Endothelial cell of umbilical vein (primary cell): ENCODE measurements at regions not wholly inside any gene's neighbourhood (a gene's known extent, or its start where the extent isn't known, plus 50 kb on each side); places are given as distances from the start of the nearest gene placed in this dataset.

Source experiments
- BruUV-seq: library from RNA; stranded (reverse); fragments of 400-500 nt; replicated peaks from 2 replicates; lab custom pipeline; 2021; lab: Mats Ljungman, UMichigan
- CTCF ChIA-PET: fragments of 300-600, 350-600 bp; sonication (Branson Sonifier 250); formaldehyde crosslinking; loops from one replicate; lab custom pipeline; 2021; ENCODE audit warnings: antibody characterized with exemption, inconsistent platforms; lab: Charles Lee
- POLR2A ChIA-PET: fragments of 300-600, 350-600 bp; sonication (Branson Sonifier 250); formaldehyde crosslinking; loops from one replicate; lab custom pipeline; 2021; ENCODE audit warnings: antibody characterized with exemption, inconsistent platforms; lab: Charles Lee
- DNase-seq: peaks from one replicate; pipeline ENCODE4 v3.0.0-alpha.2; 2011; ENCODE audit warnings: low read depth, low spot score
- FAIRE-seq: peaks from 2 replicates; lab custom pipeline; 2011; peaks lifted over from hg19 to GRCh38; lab: Jason Lieb, UNC
- H2AFZ ChIP-seq: 2 replicates; pipeline ENCODE4 v1.6.0; 2012; ENCODE audit warnings: low read depth, low read length, control low read depth, inconsistent platforms
- H3K27ac ChIP-seq: 2 replicates; pipeline ENCODE4 v1.5.1; 2011; ENCODE audit warnings: low read depth, mild to moderate bottlenecking, control low read depth, low read length, moderate library complexity; ENCODE audit not compliant: insufficient read depth
- H3K27me3 ChIP-seq, 2 experiments: 2 replicates each; pipeline versions ENCODE4 v1.6.0 to v1.6.1; 2011; ENCODE audit warnings: low read length in 2 of 2, mixed read lengths in 1 of 2; ENCODE audit not compliant: control insufficient read depth in 2 of 2, insufficient read depth in 2 of 2
- H3K36me3 ChIP-seq, 2 experiments: 2 replicates in 1 of 2; 3 replicates in 1 of 2; pipeline ENCODE4 v1.5.1; 2011; ENCODE audit warnings: low read length in 2 of 2, mild to moderate bottlenecking in 1 of 2, moderate library complexity in 1 of 2; ENCODE audit not compliant: control insufficient read depth in 2 of 2, insufficient read depth in 2 of 2; ENCODE audit errors: extremely low read depth in 1 of 2
- H3K4me1 ChIP-seq: 3 replicates; pipeline ENCODE4 v1.5.1; 2011; ENCODE audit warnings: mild to moderate bottlenecking, low read length; ENCODE audit not compliant: control insufficient read depth, insufficient read depth; ENCODE audit errors: extremely low read depth
- H3K4me2 ChIP-seq: 2 replicates; pipeline ENCODE4 v1.6.1; 2011; ENCODE audit warnings: low read length, control low read depth, mixed read lengths; ENCODE audit not compliant: insufficient read depth
- H3K4me3 ChIP-seq, 3 experiments: fragments of 200-600 bp in 1 of 3; sonication (generic), shearing (Covaris generic) in 1 of 3; replicated peaks in 1 of 3; 2 replicates each; pipeline ENCODE4 v1.5.1; 2011 to 2016; ENCODE audit warnings: control low read depth in 3 of 3, low read length in 3 of 3, mild to moderate bottlenecking in 2 of 3, inconsistent platforms in 1 of 3, low read depth in 1 of 3, moderate library complexity in 1 of 3; ENCODE audit not compliant: insufficient read depth in 1 of 3
- H3K79me2 ChIP-seq: 2 replicates; pipeline ENCODE4 v1.6.0; 2012; ENCODE audit warnings: low read length, inconsistent platforms; ENCODE audit not compliant: control insufficient read depth, insufficient read depth
- H3K9ac ChIP-seq: replicated peaks from 2 replicates; pipeline ENCODE3; 2011; ENCODE audit warnings: low read length, control low read depth; ENCODE audit not compliant: insufficient read depth; ENCODE audit errors: extremely low read depth
- H3K9me1 ChIP-seq: replicated peaks from 3 replicates; pipeline ENCODE4 v1.6.0; 2011; ENCODE audit warnings: mild to moderate bottlenecking, low read length; ENCODE audit not compliant: control insufficient read depth, insufficient read depth; ENCODE audit errors: extremely low read depth
- H3K9me3 ChIP-seq: replicated peaks from 2 replicates; pipeline ENCODE4 v1.5.1; 2012; ENCODE audit warnings: low read length, inconsistent platforms; ENCODE audit not compliant: control insufficient read depth, insufficient read depth
- H4K20me1 ChIP-seq: replicated peaks from 2 replicates; pipeline ENCODE3; 2011; ENCODE audit warnings: mild to moderate bottlenecking, low read length; ENCODE audit not compliant: control insufficient read depth, insufficient read depth; ENCODE audit errors: extremely low read depth
- EZH2 ChIP-seq: IDR thresholded peaks from 2 replicates; pipeline ENCODE4 v1.6.1; 2012; ENCODE audit warnings: borderline replicate concordance, low read depth, mild to moderate bottlenecking, moderate library complexity, low read length, inconsistent platforms; ENCODE audit not compliant: severe bottlenecking
- FOS ChIP-seq: IDR thresholded peaks from 2 replicates; pipeline ENCODE4 v1.6.1; 2011; ENCODE audit warnings: mild to moderate bottlenecking, low read length, moderate library complexity, borderline replicate concordance; ENCODE audit not compliant: insufficient read depth
- GATA2 ChIP-seq: IDR thresholded peaks from 2 replicates; pipeline ENCODE4 v1.7.0; 2011; ENCODE audit warnings: low read depth, mild to moderate bottlenecking, moderate library complexity, mixed read lengths, low read length; ENCODE audit not compliant: insufficient read length, insufficient read depth
- JUN ChIP-seq: IDR thresholded peaks from 2 replicates; pipeline ENCODE4 v1.6.1; 2011; ENCODE audit warnings: borderline replicate concordance, low read depth; ENCODE audit not compliant: insufficient read length, insufficient read depth
- MYC ChIP-seq: IDR thresholded peaks from one replicate; pipeline ENCODE4 v1.6.1; 2011; ENCODE audit warnings: mild to moderate bottlenecking, low read depth, low read length
- POLR2A ChIP-seq: IDR thresholded peaks from 2 replicates; pipeline ENCODE4 v1.6.1; 2012; ENCODE audit warnings: low read depth, mild to moderate bottlenecking, control low read depth, low read length
- POLR2AphosphoS5 ChIP-seq: IDR thresholded peaks from 2 replicates; pipeline ENCODE4 v1.6.1; 2012; ENCODE audit warnings: low read depth, mild to moderate bottlenecking, control low read depth, low read length, moderate library complexity; ENCODE audit not compliant: insufficient read depth
- dilution Hi-C: fragments of 300-500 bp; cut with MboI; formaldehyde crosslinking; loops from one replicate; pipeline ENCODE4 v1.15.0; 2019; ENCODE audit warnings: low sequenced_read_pairs; ENCODE audit not compliant: extremely low pct_ligation_motif_present
- intact Hi-C: fragments of 100-400 bp; cut with micrococcal nuclease; formaldehyde crosslinking; loops from one replicate; pipeline ENCODE4 v1.10.0; 2022
- TF ChIP-seq, protein P1 (sequence below), 2 donors: IDR thresholded peaks; 1 replicate in 1 of 2; 2 replicates in 1 of 2; pipeline ENCODE4 v1.5.1; 2011; ENCODE audit warnings: low read length in 2 of 2, mild to moderate bottlenecking in 2 of 2, moderate library complexity in 2 of 2, control low read depth in 1 of 2, inconsistent platforms in 1 of 2, low read depth in 1 of 2; ENCODE audit not compliant: insufficient read depth in 1 of 2; ENCODE audit errors: extremely low read depth in 1 of 2
- TF ChIP-seq, protein P2 (sequence below): IDR thresholded peaks from 2 replicates; pipeline ENCODE4 v1.6.1; 2011; ENCODE audit not compliant: insufficient read depth, insufficient read length

DNA sequence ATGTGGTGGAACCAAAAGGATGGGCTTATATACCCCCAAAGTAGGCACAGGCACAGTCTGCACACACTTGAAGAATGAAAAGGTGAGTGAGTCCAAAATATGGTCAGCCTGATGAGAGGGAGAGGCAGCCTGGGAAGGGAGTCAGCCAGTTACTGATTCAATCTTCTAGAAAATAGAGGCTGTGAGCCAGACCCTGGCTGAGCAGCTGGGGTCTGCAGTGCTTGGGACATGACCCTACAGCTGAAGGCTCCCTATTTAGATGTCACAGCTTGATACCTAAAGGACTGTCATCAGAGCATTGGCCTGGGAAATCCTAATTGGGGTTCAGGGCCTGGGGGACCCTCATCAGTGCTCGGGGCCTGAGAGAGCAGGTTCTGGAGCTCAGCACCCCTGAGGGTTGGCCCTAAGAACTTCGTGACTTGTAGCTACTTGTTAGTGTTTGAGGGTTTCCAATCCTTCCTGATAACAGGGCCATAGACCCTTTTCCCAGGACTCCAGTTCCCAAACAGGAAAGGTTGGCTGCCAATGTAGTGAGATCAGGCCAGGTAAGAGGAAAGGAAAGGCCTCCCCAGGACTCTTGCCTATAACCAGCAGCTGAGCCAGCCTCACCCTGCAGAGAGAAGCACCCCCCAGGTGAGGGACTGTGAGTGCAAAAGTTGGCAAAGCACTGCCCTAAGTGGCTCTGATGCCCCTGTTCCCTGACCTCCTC is 54.7 kb upstream of the SLCO2A1 start:
- CTCF ChIA-PET: no interaction called here
- H3K9me3 ChIP-seq: no peaks in the 10 kb centered on the region
- no peaks in the 10 kb centered on the region for H3K79me2 ChIP-seq
- no peak overlapping the region for H3K9ac ChIP-seq
- intact Hi-C loops (no loop called here), dilution Hi-C loops (no loop called here)
- TF ChIP-seq JUN (no peak), MYC (no peak), GATA2 (no peak), POLR2AphosphoS5 (no peak), POLR2A (no peak), EZH2 (no peak), FOS (no peak)
- TF ChIP-seq, protein P1, sequence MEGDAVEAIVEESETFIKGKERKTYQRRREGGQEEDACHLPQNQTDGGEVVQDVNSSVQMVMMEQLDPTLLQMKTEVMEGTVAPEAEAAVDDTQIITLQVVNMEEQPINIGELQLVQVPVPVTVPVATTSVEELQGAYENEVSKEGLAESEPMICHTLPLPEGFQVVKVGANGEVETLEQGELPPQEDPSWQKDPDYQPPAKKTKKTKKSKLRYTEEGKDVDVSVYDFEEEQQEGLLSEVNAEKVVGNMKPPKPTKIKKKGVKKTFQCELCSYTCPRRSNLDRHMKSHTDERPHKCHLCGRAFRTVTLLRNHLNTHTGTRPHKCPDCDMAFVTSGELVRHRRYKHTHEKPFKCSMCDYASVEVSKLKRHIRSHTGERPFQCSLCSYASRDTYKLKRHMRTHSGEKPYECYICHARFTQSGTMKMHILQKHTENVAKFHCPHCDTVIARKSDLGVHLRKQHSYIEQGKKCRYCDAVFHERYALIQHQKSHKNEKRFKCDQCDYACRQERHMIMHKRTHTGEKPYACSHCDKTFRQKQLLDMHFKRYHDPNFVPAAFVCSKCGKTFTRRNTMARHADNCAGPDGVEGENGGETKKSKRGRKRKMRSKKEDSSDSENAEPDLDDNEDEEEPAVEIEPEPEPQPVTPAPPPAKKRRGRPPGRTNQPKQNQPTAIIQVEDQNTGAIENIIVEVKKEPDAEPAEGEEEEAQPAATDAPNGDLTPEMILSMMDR (IDR thresholded peaks at IDR 0.05; ENCODE audit: extremely low read depth in 1 of 2, insufficient read depth in 1 of 2, low read depth in 1 of 2, low read length in 2 of 2): no peak
- TF ChIP-seq, protein P2, sequence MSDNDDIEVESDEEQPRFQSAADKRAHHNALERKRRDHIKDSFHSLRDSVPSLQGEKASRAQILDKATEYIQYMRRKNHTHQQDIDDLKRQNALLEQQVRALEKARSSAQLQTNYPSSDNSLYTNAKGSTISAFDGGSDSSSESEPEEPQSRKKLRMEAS: no peak
- POLR2A ChIA-PET: no interaction called here
- DNase-seq (no peak), FAIRE-seq (no peak)
- H3K27me3 ChIP-seq: no peaks in the 10 kb centered on the region
- no peaks in the 10 kb centered on the region for H3K9me1 ChIP-seq
- no peak overlapping the region for H2AFZ ChIP-seq
- no peaks in the 10 kb centered on the region for H4K20me1 ChIP-seq
- H3K4me1 ChIP-seq: no peaks in the 10 kb centered on the region
- H3K4me2 ChIP-seq: no peak overlapping the region
- no peak overlapping the region for H3K27ac ChIP-seq
- no peaks in the 10 kb centered on the region for H3K36me3 ChIP-seq
- no TSS peak for BruUV-seq
- H3K4me3 ChIP-seq: no peak overlapping the region
